ENCODE measurements at regions not wholly inside any gene's neighbourhood (a gene's known extent, or its start where the extent isn't known, plus 50 kb on each side); places are given as distances from the start of the nearest gene placed in this dataset.

GRCh38 chr5:54754420-54754819 lies 231.0 kb downstream of the ESM1 start:
- peaks cover 9% of the 10 kb centered on the region for H3K4me1 ChIP-seq (ENCODE audit: control insufficient read depth, extremely low read depth, insufficient read depth, low read length)
- TF ChIP-seq CTCF (conservative IDR thresholded peaks at IDR 0.05 in 1 of 2, IDR thresholded peaks at IDR 0.05 in 1 of 2; ENCODE audit: low read depth in 1 of 2, low read length in 2 of 2), result no peak
- no peak for TF ChIP-seq EZH2 (IDR thresholded peaks at IDR 0.05; ENCODE audit: low read length, missing control alignments)
- H3K9ac ChIP-seq (ENCODE audit: insufficient read depth, low read length), result no peak overlapping the region
- no peaks in the 10 kb centered on the region for H3K9me3 ChIP-seq (ENCODE audit: control insufficient read depth, insufficient read depth, low read depth, low read length)
- H4K20me1 ChIP-seq (ENCODE audit: control insufficient read depth, extremely low read depth, insufficient read depth, low read length), result no peaks in the 10 kb centered on the region
- H3K36me3 ChIP-seq (ENCODE audit: control insufficient read depth, insufficient read depth, low read length), result no peaks in the 10 kb centered on the region
- H3K27ac ChIP-seq (ENCODE audit: insufficient read depth, low read length), result no peak overlapping the region
- DNase-seq (ENCODE audit: low read depth in 2 of 2), result peak; percentile 31 to 38
- H3K4me3 ChIP-seq (replicated peaks in 1 of 4; ENCODE audit: control extremely low read depth in 1 of 4, insufficient read depth in 1 of 4, low read depth in 3 of 4, low read length in 4 of 4), result no peak overlapping the region
- no peak overlapping the region for H3K4me2 ChIP-seq (ENCODE audit: extremely low read depth, insufficient read depth, low read length)
- no peak overlapping the region for H2AFZ ChIP-seq (ENCODE audit: low read length)
- no peaks in the 10 kb centered on the region for H3K27me3 ChIP-seq (ENCODE audit: control insufficient read depth, insufficient read depth, low read length)
- H3K79me2 ChIP-seq (ENCODE audit: control insufficient read depth, insufficient read depth, low read length), result no peaks in the 10 kb centered on the region

GRCh38 chr5:54753753-54754152 lies 231.6 kb downstream of the ESM1 start:
- Histone ChIP-seq H3K4me2 (ENCODE audit: extremely low read depth, insufficient read depth, low read length) (no peak overlapping the region), H2AFZ (ENCODE audit: low read length) (no peak overlapping the region), H3K9ac (ENCODE audit: insufficient read depth, low read length) (no peak overlapping the region), H3K4me1 (ENCODE audit: control insufficient read depth, extremely low read depth, insufficient read depth, low read length) (peaks cover 7% of the 10 kb centered on the region), H3K9me3 (ENCODE audit: control insufficient read depth, insufficient read depth, low read depth, low read length) (no peaks in the 10 kb centered on the region), H3K79me2 (ENCODE audit: control insufficient read depth, insufficient read depth, low read length) (no peaks in the 10 kb centered on the region), H3K36me3 (ENCODE audit: control insufficient read depth, insufficient read depth, low read length) (no peaks in the 10 kb centered on the region), H4K20me1 (ENCODE audit: control insufficient read depth, extremely low read depth, insufficient read depth, low read length) (no peaks in the 10 kb centered on the region), H3K27me3 (ENCODE audit: control insufficient read depth, insufficient read depth, low read length) (no peaks in the 10 kb centered on the region), H3K4me3 (replicated peaks in 1 of 4; ENCODE audit: control extremely low read depth in 1 of 4, insufficient read depth in 1 of 4, low read depth in 3 of 4, low read length in 4 of 4) (no peak overlapping the region), H3K27ac (ENCODE audit: insufficient read depth, low read length) (peak overlapping the region; percentile 22)
- DNase-seq (ENCODE audit: low read depth in 2 of 2), result no peak
- TF ChIP-seq CTCF (conservative IDR thresholded peaks at IDR 0.05 in 1 of 2, IDR thresholded peaks at IDR 0.05 in 1 of 2; ENCODE audit: low read depth in 1 of 2, low read length in 2 of 2), result no peak
- TF ChIP-seq EZH2 (IDR thresholded peaks at IDR 0.05; ENCODE audit: low read length, missing control alignments), result no peak

- H3K4me2 ChIP-seq (ENCODE audit: extremely low read depth, insufficient read depth, low read length), result peak overlapping the region; percentile 17
- no peak overlapping the region for H3K4me3 ChIP-seq (replicated peaks in 1 of 4; ENCODE audit: control extremely low read depth in 1 of 4, insufficient read depth in 1 of 4, low read depth in 3 of 4, low read length in 4 of 4)
- H3K9me3 ChIP-seq (ENCODE audit: control insufficient read depth, insufficient read depth, low read depth, low read length), result no peaks in the 10 kb centered on the region
- H2AFZ ChIP-seq (ENCODE audit: low read length), result peak overlapping the region; percentile 24
- H3K9ac ChIP-seq (ENCODE audit: insufficient read depth, low read length), result no peak overlapping the region
- no peaks in the 10 kb centered on the region for H3K79me2 ChIP-seq (ENCODE audit: control insufficient read depth, insufficient read depth, low read length)
- no peaks in the 10 kb centered on the region for H3K36me3 ChIP-seq (ENCODE audit: control insufficient read depth, insufficient read depth, low read length)
- H3K27me3 ChIP-seq (ENCODE audit: control insufficient read depth, insufficient read depth, low read length), result no peaks in the 10 kb centered on the region
- DNase-seq (ENCODE audit: low read depth in 2 of 2), result peak; percentile 61 to 88
- TF ChIP-seq CTCF (conservative IDR thresholded peaks at IDR 0.05 in 1 of 2, IDR thresholded peaks at IDR 0.05 in 1 of 2; ENCODE audit: low read depth in 1 of 2, low read length in 2 of 2) (no peak), EZH2 (IDR thresholded peaks at IDR 0.05; ENCODE audit: low read length, missing control alignments) (no peak)
- peaks cover 7% of the 10 kb centered on the region for H3K4me1 ChIP-seq (ENCODE audit: control insufficient read depth, extremely low read depth, insufficient read depth, low read length)
- peak overlapping the region; percentile 22 for H3K27ac ChIP-seq (ENCODE audit: insufficient read depth, low read length)
- H4K20me1 ChIP-seq (ENCODE audit: control insufficient read depth, extremely low read depth, insufficient read depth, low read length), result no peaks in the 10 kb centered on the region
Measured at GRCh38 chr5:54753034-54753433, 232.4 kb downstream of the ESM1 start.
